ENCODE measurements at regions not wholly inside any gene's neighbourhood (a gene's known extent, or its start where the extent isn't known, plus 50 kb on each side); places are given as distances from the start of the nearest gene placed in this dataset.

DNA sequence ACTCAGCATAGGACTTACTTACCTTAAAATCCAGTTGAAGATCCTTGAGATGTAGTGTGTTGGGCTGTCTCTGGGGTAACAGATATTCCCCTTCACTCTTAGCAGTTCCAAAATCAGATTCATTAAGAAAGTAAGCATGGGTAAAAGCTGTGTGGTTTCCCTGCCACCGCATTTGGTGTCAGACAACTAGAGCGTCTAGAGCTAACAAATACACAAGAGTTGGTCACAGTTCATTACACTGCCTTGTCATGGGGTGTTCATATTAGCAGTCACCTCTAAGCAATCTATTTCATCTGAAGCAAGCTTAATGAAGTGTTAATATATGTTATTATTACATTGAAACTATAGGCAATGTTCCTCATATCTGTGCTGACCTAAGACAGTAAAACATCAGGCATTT is 342.8 kb downstream of the PPARGC1A start:
- intact Hi-C loops (cut with DNase I), result no loop called here
- DNase-seq, result no peak

GRCh38 chr4:23539969-23540569 is 349.8 kb downstream of the PPARGC1A start:
- no peak for DNase-seq

DNA sequence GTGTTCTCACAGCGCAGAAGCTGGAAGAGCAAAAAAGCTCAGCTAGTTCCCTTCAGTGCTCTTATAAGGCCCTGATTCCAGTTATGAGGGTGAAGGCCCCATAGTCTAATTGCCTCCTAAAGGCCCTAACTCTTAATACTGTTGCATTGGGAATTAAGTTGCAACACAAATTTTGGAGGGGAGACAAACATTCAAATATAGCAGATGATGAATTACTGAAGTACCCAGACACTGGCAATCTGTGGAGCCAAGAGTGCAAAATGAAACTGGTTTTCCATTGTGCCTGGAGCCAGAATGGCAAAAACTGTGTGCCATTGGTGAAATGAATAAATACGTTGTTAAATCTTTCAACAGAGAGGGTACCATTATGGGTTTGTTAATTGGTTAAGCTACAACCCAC is 356.0 kb downstream of the PPARGC1A start:
- intact Hi-C loops (cut with DNase I), result no loop called here
- DNase-seq, result no peak

More at GRCh38 chr4:23539969-23540569, 349.8 kb downstream of the PPARGC1A start:
- intact Hi-C loops (cut with DNase I), result no loop called here

DNA sequence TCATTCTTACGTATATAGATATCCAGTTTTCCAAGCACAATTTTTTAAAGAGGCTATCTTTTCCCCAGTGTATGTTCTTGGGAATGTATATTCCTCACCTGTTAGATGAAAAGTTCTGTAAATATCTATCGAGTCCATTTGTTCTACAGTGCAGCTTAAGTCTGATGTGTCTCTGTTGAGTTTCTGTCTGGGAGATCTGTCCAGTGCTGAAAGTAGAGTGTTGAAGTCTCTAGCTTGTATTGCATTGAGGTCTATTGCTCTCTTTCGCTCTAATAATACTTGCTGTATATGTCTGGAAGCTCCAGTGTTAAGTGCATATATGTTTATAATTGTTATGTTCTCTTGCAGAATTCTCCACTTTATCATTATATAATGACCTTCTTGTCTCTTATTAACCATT is 373.1 kb downstream of the PPARGC1A start:
- DNase-seq, result no peak

GRCh38 chr4:23504083-23504482 is 385.8 kb downstream of the PPARGC1A start:
- DNase-seq, result no peak
- intact Hi-C loops (cut with DNase I), result no loop called here

More for the DNA sequence above, 373.1 kb downstream of the PPARGC1A start:
- intact Hi-C loops (cut with DNase I), result no loop called here

DNA sequence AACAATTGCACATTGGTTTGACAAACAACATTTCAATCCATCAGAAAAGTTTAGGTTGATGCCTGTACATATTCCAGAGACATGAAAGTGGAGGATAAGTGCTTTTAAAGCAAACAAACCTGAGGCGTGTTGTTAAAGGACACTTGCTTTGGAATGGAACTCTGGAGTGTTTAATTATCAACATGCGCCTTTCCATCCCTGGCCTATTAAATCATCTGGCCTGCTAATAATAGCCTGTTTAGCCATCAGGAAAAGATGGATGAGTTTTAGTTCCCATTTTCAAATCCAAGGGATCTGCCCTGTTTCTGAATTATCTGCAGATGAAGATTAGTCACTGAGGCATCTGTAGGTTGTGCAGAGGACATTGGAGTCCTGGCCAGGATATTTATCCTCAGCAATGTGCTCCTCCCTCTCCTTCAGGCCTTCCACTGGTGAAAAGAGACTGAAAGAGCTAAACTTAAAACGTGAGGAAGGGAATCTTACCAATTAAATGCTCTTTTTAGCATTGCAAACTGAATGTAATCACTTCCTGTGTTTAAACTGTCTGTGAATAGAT is 388.9 kb downstream of the PPARGC1A start:
- intact Hi-C loops (cut with DNase I), result no loop called here
- no peak for DNase-seq

DNA sequence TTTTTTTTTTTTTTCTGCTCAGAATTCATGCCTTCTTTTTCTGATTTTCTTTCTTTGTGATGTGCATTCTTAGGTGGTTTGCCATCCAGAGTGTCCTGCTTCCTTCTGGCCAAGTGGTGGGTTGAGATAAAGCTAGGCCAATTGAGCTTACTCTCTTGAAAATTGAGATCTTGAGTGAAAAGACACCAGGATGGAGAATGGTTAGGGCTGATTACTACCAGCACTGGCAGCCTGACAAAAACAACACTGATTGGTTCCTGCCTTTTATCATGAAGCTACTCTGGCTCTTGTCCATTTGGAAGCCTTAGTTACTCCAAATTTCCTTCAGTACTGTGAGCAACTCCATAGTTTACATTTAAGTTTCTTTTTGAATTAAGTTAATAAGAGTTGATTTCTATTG is 404.0 kb downstream of the PPARGC1A start:
- no peak for DNase-seq
- intact Hi-C loops (cut with DNase I), result no loop called here

- intact Hi-C loops (cut with DNase I), result no loop called here
- DNase-seq, result no peak
Measured at GRCh38 chr4:23484689-23485088, 405.2 kb downstream of the PPARGC1A start.

DNA sequence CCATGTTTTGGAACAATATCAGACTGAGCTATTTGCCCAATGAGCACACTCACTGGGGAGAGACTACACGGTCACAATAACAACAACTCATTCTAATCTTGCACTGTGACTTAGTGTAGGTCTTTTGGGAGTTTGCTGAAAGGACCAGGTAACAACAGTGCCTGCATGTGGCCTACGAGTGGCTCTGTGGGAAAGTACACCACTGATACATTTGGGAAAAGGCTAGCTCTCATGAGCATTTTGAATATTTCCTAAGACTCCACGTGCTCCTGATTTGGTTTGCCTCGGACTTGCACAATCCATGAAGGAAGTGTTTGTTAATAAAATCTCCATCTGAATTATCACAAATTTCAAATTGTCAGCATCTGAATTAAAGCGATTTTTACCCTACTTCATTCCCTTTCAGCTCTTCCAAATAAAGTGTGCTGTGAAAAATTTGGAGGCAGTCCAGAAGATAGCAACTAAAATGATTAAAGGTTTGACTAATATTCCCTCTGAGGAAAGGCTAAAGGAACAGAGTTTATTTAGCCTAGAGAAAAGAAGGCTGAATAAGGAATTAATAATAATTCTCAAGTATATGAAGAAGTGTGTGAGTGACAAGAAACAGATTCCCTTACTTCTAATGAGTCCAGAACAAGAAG is 406.4 kb downstream of the PPARGC1A start:
- intact Hi-C loops (cut with DNase I), result no loop called here
- DNase-seq, result no peak

GRCh38 chr4:23481566-23481965 is 408.3 kb downstream of the PPARGC1A start:
- DNase-seq, result no peak
- intact Hi-C loops (cut with DNase I), result no loop called here

DNA sequence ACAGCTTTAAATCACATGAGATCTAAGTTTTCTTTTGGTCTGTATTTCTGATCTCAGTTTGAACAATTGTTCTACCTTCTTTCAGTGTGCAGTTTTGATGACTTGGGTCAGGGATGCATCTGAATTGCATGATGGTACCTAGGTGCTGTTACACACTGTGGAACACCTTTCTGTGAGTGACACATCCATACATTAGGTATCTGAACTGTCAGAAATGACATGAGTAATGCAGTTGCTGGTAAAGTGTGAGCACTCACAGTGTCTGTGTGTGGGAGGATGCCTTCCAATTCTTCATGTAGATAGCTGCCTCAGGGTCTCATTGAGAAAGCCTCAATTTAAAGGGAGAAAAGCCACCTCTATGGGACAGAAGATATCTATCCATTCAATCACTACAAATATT is 411.9 kb downstream of the PPARGC1A start:
- DNase-seq, result no peak
- intact Hi-C loops (cut with DNase I), result no loop called here

- intact Hi-C loops (cut with DNase I), result no loop called here
- DNase-seq, result no peak
Measured at GRCh38 chr4:23476515-23477090, 413.2 kb downstream of the PPARGC1A start.

GRCh38 chr4:23463071-23463470 is 426.8 kb downstream of the PPARGC1A start:
- no peak for DNase-seq
- intact Hi-C loops (cut with DNase I), result no loop called here

GRCh38 chr4:23458054-23458453 is 431.8 kb downstream of the PPARGC1A start:
- intact Hi-C loops (cut with DNase I), result no loop called here
- no peak for DNase-seq

GRCh38 chr4:23456864-23457263 is 433.0 kb downstream of the PPARGC1A start:
- intact Hi-C loops (cut with DNase I), result no loop called here
- DNase-seq, result no peak

- DNase-seq, result no peak
- intact Hi-C loops (cut with DNase I), result no loop called here
Measured at GRCh38 chr4:23455456-23456158, 434.2 kb downstream of the PPARGC1A start.

DNA sequence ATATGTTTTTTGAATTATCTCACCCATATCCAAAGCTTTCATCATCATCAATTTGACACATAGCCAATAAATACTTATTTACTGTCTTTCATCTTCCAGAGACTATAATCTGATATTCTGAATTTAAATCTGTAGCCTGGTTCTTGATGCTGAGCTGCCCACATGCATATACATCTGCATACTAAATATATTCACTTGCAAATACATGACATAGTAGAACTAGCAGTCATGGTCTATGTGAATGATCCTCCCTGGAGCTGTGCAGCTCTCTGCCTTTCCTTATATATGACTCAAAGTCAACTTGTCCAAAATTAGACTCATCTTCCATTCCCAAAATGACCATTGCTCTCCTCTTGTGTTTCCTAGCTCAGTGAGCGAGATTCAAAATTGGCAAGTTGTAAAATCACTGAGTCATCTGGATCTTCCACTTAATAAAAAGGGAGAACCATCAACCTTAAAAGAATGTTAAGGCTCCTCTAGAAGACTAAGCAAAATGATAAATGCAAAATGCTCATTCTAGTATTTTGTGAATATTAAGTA is 448.2 kb downstream of the PPARGC1A start:
- intact Hi-C loops (cut with DNase I), result no loop called here
- DNase-seq, result no peak

DNA sequence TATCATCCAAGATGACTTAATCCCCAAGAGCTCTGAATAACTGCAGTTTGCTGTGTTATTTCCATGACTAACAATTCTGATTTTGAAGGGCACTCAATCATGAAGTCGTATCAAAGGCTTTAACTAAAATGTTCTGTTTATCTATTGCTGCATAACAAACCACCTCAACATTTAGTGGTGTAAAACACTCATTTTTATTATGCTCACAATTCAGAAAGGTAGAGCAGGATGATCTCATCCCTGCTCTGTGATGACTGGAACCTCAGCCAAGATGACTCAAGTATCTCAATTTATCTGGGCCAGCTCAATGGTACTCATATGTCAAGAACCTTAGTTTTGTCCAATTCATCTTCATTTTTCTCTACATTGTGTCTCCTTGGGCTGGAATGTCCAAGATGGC is 451.1 kb downstream of the PPARGC1A start:
- no peak for DNase-seq

GRCh38 chr4:23429497-23429896 is 460.4 kb downstream of the PPARGC1A start:
- intact Hi-C loops (cut with DNase I), result no loop called here
- DNase-seq, result no peak

More for the DNA sequence above, 451.1 kb downstream of the PPARGC1A start:
- intact Hi-C loops (cut with DNase I), result no loop called here

DNA sequence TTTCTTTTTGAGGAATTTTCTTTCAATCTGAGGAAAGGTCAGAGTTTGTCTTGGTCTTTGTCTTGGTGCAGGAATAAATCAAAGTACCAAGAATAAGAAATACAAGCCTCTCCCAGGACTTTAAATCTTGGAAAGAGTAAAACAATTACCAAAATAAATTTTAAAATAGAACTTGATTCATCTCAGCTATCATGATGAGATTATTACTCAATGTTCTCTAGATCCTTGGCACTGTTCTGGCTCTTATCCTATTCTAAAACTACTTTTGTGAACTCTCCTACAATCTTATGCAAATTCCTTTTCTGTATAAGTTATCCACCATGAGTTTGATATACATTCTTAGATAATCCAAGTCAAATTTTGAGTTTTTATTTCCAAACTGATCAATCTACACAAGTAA is 464.3 kb downstream of the PPARGC1A start:
- no peak for DNase-seq
- intact Hi-C loops (cut with DNase I), result no loop called here

GRCh38 chr4:23423540-23423939 is 466.3 kb downstream of the PPARGC1A start:
- DNase-seq, result no peak
- intact Hi-C loops (cut with DNase I), result no loop called here
